Common myeloid progenitor, CD34-positive (primary cell): ENCODE measurements at regions not wholly inside any gene's neighbourhood (a gene's known extent, or its start where the extent isn't known, plus 50 kb on each side); places are given as distances from the start of the nearest gene placed in this dataset.
A peak's percentile ranks its signal among the peaks of the same experiment; 100 is the strongest.

Experiments used
- CTCF ChIA-PET: fragments of 350-600 bp; sonication (Branson Sonifier 250); formaldehyde crosslinking; loops from one replicate; lab custom pipeline; 2021; ENCODE audit warnings: antibody characterized with exemption; lab: Charles Lee
- POLR2A ChIA-PET: fragments of 350-600 bp; sonication (Branson Sonifier 250); formaldehyde crosslinking; loops from one replicate; lab custom pipeline; 2021; ENCODE audit warnings: antibody characterized with exemption; lab: Charles Lee
- DNase-seq, 3 donors: peaks; one replicate each; pipeline versions ENCODE4 v3.0.0 to v3.0.0-alpha.2; 2013
- H3K27ac ChIP-seq, 2 experiments: 1 replicate in 1 of 2; 2 replicates in 1 of 2; pipeline ENCODE4 v1.7.0; 2013; ENCODE audit warnings: inconsistent platforms in 2 of 2, low read length in 2 of 2, mild to moderate bottlenecking in 2 of 2, low read depth in 1 of 2, moderate library complexity in 1 of 2; ENCODE audit not compliant: severe bottlenecking in 2 of 2, insufficient read depth in 1 of 2, poor library complexity in 1 of 2
- H3K27me3 ChIP-seq, 5 experiments: replicated peaks in 2 of 5; 1 replicate in 3 of 5; 2 replicates in 2 of 5; pipeline versions ENCODE4 v1.6.1 to v1.7.0; 2013; ENCODE audit warnings: low read length in 4 of 5, mild to moderate bottlenecking in 2 of 5, moderate library complexity in 2 of 5, inconsistent platforms in 1 of 5; ENCODE audit not compliant: insufficient read depth in 5 of 5, control insufficient read depth in 4 of 5
- H3K36me3 ChIP-seq, 4 experiments: 1 replicate in 2 of 4; 2 replicates in 2 of 4; pipeline versions ENCODE4 v1.6.1 to v1.7.0; 2013; ENCODE audit warnings: low read length in 3 of 4, control low read depth in 1 of 4, mild to moderate bottlenecking in 1 of 4; ENCODE audit not compliant: control insufficient read depth in 4 of 4, insufficient read depth in 4 of 4
- H3K4me1 ChIP-seq, 4 experiments: 1 replicate in 3 of 4; 2 replicates in 1 of 4; pipeline versions ENCODE4 v1.6.1 to v1.7.1; 2013; ENCODE audit warnings: low read length in 3 of 4, mild to moderate bottlenecking in 3 of 4, control low read depth in 1 of 4, inconsistent platforms in 1 of 4, moderate library complexity in 1 of 4; ENCODE audit not compliant: control insufficient read depth in 4 of 4, insufficient read depth in 4 of 4; ENCODE audit errors: control extremely low read depth in 1 of 4
- H3K4me3 ChIP-seq, 7 experiments: 1 replicate in 4 of 7; 2 replicates in 3 of 7; pipeline versions ENCODE4 v1.5.1 to v1.7.0; 2013; ENCODE audit warnings: mild to moderate bottlenecking in 7 of 7, low read length in 6 of 7, moderate library complexity in 6 of 7, inconsistent platforms in 2 of 7, low read depth in 2 of 7, control low read depth in 1 of 7; ENCODE audit not compliant: insufficient read depth in 4 of 7, control insufficient read depth in 1 of 7; ENCODE audit errors: extremely low read depth in 1 of 7
- H3K9me3 ChIP-seq, 5 experiments: 1 replicate in 4 of 5; 2 replicates in 1 of 5; pipeline versions ENCODE4 v1.6.1 to v1.7.1; 2013; ENCODE audit warnings: low read length in 4 of 5, mild to moderate bottlenecking in 2 of 5, inconsistent platforms in 1 of 5, low read depth in 1 of 5, moderate library complexity in 1 of 5; ENCODE audit not compliant: control insufficient read depth in 4 of 5, insufficient read depth in 2 of 5; ENCODE audit errors: control extremely low read depth in 1 of 5
- WGBS: methylation state at CpG from one replicate; pipeline ENCODE4 v1.1.5; 2013; ENCODE audit not compliant: insufficient coverage; 5-methylcytosine and 5-hydroxymethylcytosine counted together

DNA sequence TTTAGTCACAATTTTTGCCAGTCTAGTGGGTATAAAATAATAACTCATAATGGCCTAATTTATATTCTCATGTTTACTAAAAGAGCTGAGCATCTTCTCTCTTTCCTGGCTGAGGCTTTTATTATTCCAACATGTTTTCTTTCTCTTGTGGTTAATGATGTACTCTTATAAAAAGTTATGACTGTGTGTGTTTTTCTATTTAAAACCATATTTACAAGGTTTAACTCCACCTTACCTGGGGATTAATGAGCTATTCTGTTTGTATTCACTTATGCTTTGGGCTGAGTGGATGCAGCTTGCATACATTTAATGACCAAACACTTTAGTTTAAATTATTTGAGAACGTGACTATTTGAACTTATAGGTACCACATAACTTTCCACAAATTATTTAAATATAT, 1365.7 kb upstream of the SLC10A2 start:
- CTCF ChIA-PET = no interaction called here
- Histone ChIP-seq H3K4me1 (no peaks in the 10 kb centered on the region), H3K27ac (no peak overlapping the region), H3K27me3 (no peaks in the 10 kb centered on the region), H3K9me3 (no peaks in the 10 kb centered on the region), H3K36me3 (no peaks in the 10 kb centered on the region), H3K4me3 (no peak overlapping the region)
- POLR2A ChIA-PET = no interaction called here
- no CpG with 5 or more reads among the region's 1 CpG for WGBS
- DNase-seq = no peak

DNA sequence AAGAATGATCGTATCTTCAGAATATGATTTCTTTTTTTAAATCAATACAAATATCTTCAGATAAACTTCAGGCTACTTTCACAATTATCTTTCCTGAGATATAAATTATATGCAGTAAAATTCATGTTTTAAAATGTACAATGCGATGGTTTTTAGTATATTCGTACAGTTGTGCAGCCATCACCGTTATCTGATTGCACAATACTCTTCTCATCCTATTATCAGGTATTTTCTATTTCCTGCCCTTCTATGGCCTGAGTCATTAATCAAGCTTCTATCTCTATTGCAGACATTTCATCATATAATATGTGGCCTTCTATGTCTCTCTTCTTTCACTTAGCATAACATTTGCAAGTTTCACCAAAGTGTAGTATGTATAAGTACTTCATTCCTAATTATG, 1360.2 kb upstream of the SLC10A2 start:
- no peak for DNase-seq
- Histone ChIP-seq H3K27ac (no peak overlapping the region), H3K4me1 (no peaks in the 10 kb centered on the region), H3K36me3 (no peaks in the 10 kb centered on the region), H3K27me3 (no peaks in the 10 kb centered on the region), H3K4me3 (no peak overlapping the region), H3K9me3 (no peaks in the 10 kb centered on the region)
- WGBS = no CpG with 5 or more reads among the region's 4 CpGs
- POLR2A ChIA-PET = no interaction called here
- CTCF ChIA-PET = no interaction called here

DNA sequence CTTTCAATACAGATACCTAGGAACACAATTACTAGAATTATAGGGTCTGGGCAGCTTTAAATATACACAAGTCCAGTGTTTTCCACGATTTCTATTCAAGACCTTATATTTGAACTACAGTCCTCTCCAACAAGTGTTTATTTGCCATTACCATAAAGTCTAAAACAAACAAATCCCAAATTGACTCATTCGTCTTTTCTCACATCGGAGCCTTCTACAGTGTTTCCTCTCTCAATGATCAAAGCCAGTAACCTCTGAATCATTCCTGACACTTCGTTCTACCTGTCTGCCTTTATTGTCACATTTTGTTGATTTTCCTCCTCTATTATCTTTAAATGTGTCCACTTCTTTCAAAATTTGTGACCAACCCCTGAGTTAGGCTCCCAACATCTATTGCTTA, 1356.5 kb upstream of the SLC10A2 start:
- WGBS = 81% methylated on average over 4 of the region's 4 CpGs
- no peaks in the 10 kb centered on the region for H3K36me3 ChIP-seq
- POLR2A ChIA-PET = no interaction called here
- CTCF ChIA-PET = no interaction called here
- no peak overlapping the region for H3K27ac ChIP-seq
- H3K9me3 ChIP-seq = peaks cover 0 to 1% (median 0%) of the 10 kb centered on the region in 5 experiments
- DNase-seq = no peak
- no peaks in the 10 kb centered on the region for H3K4me1 ChIP-seq
- no peaks in the 10 kb centered on the region for H3K27me3 ChIP-seq
- no peak overlapping the region for H3K4me3 ChIP-seq

DNA sequence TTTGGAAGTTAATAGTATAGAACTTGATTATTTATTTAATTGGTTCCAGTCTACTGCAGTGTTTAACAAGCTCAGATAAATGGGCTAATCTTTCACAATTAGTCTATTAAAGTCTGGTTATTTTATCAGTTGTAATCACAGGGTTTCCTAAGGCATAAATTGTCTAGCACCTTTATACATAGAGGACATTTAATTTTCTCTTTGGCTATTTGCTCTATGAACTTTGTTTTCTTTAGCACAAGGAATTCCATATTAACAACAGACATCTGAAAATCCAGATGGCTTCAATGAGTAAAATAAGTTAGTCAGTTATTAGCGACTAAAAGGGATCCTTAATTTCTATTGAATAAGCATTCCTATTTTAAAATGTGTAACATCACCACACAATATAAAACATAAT, 1350.8 kb upstream of the SLC10A2 start:
- DNase-seq = no peak
- Histone ChIP-seq H3K27me3 (no peaks in the 10 kb centered on the region), H3K27ac (no peak overlapping the region), H3K4me1 (no peaks in the 10 kb centered on the region), H3K4me3 (no peak overlapping the region), H3K36me3 (no peaks in the 10 kb centered on the region), H3K9me3 (peaks cover 0 to 1% (median 0%) of the 10 kb centered on the region in 5 experiments)
- CTCF ChIA-PET = no interaction called here
- no CpG with 5 or more reads among the region's 1 CpG for WGBS
- POLR2A ChIA-PET = no interaction called here

DNA sequence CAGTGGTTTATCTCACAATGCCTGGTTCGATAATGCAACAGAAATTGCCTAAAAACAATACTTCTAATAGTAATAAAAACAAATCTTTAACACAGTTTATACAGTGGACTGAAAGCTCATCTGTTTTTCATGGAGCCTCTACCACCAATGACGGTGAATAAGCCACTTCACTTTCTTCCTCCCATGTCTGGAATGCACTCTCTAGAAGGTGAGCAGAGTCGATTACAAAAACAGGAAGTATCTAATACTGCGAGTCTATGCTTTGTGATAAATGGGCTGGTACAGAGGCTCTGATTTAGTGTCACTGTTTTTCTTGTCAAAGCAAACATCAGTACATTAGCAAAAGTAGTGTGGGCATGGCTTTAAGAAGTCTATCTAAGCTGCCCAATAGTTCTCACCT, 1348.6 kb upstream of the SLC10A2 start:
- WGBS = 0% methylated on average over 1 of the region's 4 CpGs
- no peak overlapping the region for H3K4me3 ChIP-seq
- H3K27ac ChIP-seq = no peak overlapping the region
- H3K36me3 ChIP-seq = no peaks in the 10 kb centered on the region
- CTCF ChIA-PET = no interaction called here
- no peaks in the 10 kb centered on the region for H3K4me1 ChIP-seq
- POLR2A ChIA-PET = no interaction called here
- peaks cover 0 to 1% (median 0%) of the 10 kb centered on the region in 5 experiments for H3K9me3 ChIP-seq
- DNase-seq = peak in 1 of 3 donors; percentile 1
- no peaks in the 10 kb centered on the region for H3K27me3 ChIP-seq

DNA sequence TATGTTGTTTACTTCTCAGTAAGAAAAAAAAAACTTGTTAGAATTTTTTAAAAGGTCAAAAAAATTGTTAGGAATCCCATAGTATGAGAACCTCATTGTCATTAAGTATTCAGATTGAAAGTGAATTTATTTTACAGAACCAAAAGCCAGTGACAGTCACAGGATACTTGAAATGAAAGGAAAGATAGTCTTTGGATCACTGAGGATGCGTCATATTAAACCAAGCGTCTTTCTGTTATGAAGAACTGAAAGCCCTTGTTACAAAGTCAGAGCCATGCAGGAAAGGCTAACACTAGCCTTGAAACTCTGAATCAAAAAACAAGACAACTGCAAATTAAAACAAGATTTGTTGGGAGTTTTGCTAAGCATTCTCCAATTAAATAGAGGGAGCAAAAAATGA, 1348.0 kb upstream of the SLC10A2 start:
- WGBS = no CpG with 5 or more reads among the region's 2 CpGs
- H3K9me3 ChIP-seq = no peaks in the 10 kb centered on the region
- H3K27me3 ChIP-seq = no peaks in the 10 kb centered on the region
- no peak for DNase-seq
- no peaks in the 10 kb centered on the region for H3K36me3 ChIP-seq
- H3K4me3 ChIP-seq = no peak overlapping the region
- H3K27ac ChIP-seq = no peak overlapping the region
- no peaks in the 10 kb centered on the region for H3K4me1 ChIP-seq
- POLR2A ChIA-PET = no interaction called here
- CTCF ChIA-PET = no interaction called here

DNA sequence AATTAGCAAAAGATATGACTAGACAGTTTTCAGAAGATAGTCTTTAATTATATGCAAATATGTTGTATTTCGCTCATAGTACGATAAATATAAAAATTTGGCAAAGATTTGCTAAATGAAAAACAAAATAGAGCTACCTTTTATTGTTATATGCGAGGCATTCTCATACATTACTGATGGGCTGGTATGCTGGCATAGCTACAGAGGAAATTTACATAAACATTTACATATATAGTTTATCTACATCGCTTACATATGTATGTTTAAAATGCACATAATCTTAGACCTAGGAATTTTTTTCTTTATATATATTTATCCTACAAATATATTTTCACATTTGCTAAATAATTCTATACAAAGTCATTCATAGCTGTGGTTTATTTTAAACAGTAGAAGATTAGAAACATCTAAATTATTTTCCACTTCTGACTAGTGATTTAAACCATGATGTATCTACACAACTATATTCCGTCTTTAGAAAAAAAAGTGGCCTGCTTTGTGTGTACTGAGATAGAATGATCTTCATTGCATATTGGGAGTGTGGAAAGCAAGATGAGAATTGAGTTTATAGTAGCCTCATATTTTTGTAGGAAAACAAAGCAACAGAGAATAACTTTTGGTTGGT, 1345.0 kb upstream of the SLC10A2 start:
- Histone ChIP-seq H3K27me3 (no peaks in the 10 kb centered on the region), H3K27ac (no peak overlapping the region), H3K4me3 (no peak overlapping the region), H3K9me3 (no peaks in the 10 kb centered on the region), H3K36me3 (no peaks in the 10 kb centered on the region), H3K4me1 (no peaks in the 10 kb centered on the region)
- ChIA-PET POLR2A (no interaction called here), CTCF (no interaction called here)
- whole genome bisulfite sequencing = 100% methylated on average over 1 of the region's 5 CpGs
- DNase-seq = no peak
